GM18907 (cell line): ENCODE measurements at regions not wholly inside any gene's neighbourhood (a gene's known extent, or its start where the extent isn't known, plus 50 kb on each side); places are given as distances from the start of the nearest gene placed in this dataset.

Source experiments
- ATAC-seq: cut with Tn5 transposase; IDR thresholded peaks from one replicate; pipeline ENCODE4 v1.9.1; 2021; ENCODE audit warnings: mild to moderate bottlenecking, moderate library complexity; ENCODE audit not compliant: unreplicated experiment

- no peak for ATAC-seq
Observed at GRCh38 chr5:141778683-141779082, 96.7 kb upstream of the ARAP3 start.

DNA sequence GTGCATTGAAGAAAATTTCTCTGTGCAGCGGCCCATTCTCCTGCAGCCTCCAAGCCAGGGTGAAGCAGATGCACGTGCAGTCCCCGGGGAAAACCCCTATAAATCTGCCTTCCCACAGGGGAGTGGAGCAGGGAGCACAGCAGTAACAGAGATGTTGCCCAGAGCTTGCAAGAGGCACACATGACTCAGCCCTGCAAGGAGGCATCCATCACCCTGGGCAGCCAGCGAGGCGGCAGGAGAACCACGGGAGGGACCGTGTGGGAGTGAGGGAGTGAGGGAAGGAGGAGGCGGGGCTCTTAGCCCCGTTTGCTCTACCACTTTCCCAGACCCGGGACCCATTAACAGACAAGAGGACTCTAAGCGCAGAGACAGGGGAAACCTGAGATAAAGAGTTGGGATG is 96.2 kb upstream of the ARAP3 start:
- no peak for ATAC-seq

GRCh38 chr5:141777711-141778110 is 95.7 kb upstream of the ARAP3 start:
- ATAC-seq: no peak

DNA sequence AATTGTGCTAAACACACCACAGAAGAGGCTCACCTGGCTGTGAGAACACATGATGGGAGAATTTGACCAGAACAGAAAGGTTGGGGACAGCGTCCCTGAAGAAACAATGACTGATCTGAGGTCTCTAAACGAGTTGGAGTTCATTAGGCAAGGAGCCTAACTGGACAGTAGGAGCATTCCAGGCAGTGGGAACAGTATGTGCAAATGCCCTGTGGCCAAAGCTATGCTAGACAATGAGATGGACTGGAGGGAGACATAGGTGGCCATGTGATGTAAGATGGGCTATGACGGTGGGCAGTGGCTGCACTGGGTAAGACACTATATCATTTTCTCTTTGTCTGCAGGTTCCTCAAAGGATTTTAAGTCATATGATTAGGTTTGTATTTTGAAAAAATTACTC is 95.1 kb upstream of the ARAP3 start:
- no peak for ATAC-seq

GRCh38 chr5:141773779-141774562 is 91.9 kb upstream of the ARAP3 start:
- ATAC-seq: no peak

DNA sequence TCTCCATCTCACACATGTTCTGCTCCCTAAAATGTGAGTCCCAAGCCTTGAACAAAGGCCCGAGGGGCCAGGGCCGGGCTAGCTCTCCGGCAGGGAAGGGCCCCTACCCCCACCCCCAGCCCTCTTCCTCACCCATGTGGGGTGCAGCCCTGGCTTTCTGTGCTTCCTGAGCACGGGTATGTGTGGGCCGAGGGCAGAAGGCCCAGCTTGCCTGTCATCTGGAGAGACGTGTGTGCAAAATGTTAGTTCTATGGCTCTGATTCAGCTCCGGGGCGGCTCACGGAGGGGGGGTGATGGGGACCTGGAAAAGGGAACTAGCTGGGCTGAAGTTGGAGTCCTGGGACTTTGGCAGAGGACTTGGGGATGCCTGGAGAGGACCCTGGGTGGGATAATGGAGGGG is 90.3 kb upstream of the ARAP3 start:
- ATAC-seq: no peak

DNA sequence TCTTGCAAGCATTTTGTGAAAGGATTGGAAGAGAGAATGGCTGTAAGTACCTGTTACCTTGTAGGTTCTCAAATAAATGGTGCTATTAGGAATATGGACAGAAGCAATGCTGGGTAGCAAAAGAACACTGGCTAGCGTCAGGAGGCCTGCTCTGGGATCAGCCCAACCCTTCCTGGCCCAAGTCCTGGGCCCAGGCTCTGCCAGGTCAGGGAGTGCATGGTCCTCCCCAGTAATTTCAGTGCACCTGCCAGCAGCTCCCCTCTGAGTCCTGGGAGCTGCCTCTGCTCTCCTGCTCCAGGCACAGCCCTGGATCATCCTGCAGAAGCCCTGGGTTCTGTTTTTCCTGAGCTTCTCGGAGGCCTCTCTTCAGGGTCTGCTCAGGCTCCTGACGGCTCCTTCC is 89.5 kb upstream of the ARAP3 start:
- no peak for ATAC-seq

GRCh38 chr5:141771031-141771430 is 89.0 kb upstream of the ARAP3 start:
- no peak for ATAC-seq

- ATAC-seq: no peak
Observed at GRCh38 chr5:141769671-141770070, 87.6 kb upstream of the ARAP3 start.

DNA sequence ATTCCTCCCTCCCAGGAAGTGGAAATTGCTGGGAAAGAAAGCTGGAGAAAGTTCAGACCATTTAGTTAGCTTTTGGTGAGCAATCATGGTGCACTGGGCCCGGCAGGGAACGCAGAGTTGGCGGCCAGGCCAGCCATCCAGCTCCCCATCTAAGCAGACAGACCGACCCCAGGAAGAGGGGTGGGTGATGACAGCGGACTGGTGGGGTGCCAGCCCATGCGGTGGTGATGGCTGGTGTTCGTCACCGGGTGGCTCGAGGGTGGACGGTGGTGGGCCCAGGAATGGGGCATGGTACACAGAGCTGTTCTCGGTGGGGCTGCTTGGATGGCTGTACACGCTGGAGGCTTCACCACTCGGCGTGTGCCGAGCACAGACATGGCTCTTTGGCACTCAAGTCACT is 85.6 kb upstream of the ARAP3 start:
- ATAC-seq: no peak

- ATAC-seq: no peak
Observed at GRCh38 chr5:141765896-141766551, 84.0 kb upstream of the ARAP3 start.

- no peak for ATAC-seq
Observed at GRCh38 chr5:141763541-141763940, 81.5 kb upstream of the ARAP3 start.

DNA sequence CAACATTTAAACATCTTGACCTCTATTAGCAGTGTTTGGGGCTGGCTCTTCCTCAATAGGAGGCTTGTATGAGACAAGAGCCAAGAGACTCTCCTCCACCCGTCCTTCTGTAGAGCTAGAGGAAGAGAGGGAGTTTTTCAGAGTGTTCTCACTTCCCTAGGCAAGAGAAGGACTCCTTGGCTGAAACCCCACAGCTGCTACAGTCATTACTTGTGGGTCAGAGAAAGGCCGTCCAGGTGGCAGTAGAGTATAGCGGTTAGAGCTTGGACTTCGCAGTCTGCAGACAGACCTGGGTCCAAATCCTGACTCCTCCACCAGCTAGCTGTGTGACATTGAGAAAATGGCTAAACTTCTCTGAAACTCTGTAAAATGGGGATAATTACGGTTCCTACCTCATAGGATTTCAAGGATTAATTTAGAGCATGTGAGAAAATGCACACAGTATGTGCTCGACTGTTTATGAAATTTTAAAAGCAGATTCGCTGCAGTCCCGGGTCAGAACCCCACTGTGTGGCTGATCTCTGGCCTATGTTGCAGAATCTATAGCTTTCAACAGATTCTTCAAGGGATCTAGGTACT is 80.8 kb upstream of the ARAP3 start:
- peak; percentile 65 for ATAC-seq

GRCh38 chr5:141762316-141762715 is 80.3 kb upstream of the ARAP3 start:
- ATAC-seq: no peak

GRCh38 chr5:141760753-141761152 is 78.7 kb upstream of the ARAP3 start:
- ATAC-seq: no peak

DNA sequence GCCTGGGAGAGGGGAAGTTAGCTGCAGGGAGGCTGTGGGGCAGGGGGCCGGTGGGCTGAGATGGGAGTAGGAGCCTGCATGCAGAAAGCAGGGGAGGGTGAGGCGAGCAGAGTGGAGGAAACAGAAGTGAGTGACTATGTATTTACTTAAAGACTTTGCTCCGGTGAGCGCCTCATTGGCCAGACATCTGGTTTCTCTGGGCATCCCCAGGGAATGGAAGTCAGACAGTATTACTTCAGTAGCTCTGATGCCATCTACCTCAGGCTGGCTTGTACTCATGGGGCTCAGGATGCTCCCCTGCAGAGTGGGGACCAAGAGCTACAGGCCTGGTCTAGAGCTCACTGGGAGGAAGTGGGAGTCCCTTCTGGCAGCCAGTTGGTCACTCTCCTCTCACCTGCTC is 78.2 kb upstream of the ARAP3 start:
- ATAC-seq: no peak

DNA sequence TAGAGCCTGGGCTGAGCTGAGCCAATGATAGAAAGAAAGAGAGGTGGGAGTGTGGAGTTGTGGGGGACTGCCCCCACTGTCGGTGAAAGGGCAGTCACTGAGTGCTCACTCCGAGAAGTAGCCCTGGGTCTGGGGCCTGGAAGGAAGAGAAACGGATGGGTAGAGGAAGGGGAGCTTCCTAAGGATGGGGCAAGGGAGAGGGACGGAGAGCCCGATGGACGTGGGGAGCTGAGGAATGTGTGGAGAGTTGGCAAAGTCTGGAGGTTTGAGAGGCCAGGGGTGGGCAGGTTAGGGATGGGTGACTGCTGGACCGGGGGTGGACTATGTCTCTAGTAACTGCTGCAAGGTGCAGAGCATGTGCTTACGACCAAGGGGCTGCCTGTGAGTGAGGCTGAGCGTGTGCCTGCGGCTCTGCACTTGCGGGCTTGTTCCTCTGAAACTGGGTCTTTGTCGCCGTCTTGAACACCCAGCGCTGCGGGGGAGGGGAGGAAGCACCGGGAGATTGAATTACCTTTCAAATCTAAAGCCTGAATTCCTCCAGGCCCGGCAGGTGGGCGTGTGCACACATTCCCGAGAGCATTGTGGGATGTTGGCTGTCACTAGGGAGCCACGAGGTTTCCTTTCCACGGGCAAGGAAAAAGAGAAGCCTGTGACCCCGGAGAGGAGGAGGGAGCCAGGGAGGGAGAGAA is 76.4 kb upstream of the ARAP3 start:
- ATAC-seq: no peak

DNA sequence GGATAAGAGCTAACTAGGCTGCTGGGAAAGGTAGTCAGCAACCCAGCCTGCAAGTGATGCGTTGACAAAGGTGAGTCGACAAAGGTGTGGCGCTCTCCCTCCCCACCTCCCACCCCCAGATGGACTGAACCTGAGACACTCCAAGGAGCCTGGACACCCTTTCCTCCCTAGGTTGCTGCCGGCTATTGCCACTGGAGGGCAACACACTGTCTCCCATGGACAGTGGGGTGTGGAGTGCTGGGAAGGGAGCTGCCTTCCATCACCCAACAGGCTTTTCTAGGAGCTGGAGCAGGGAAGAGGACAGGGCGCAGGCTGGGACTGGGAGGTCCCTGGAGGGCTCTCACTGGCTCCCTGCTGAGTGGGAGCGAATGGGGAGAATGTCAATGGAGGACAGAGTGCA is 75.4 kb upstream of the ARAP3 start:
- ATAC-seq: no peak

- ATAC-seq: no peak
Observed at GRCh38 chr5:141756196-141756595, 74.2 kb upstream of the ARAP3 start.

DNA sequence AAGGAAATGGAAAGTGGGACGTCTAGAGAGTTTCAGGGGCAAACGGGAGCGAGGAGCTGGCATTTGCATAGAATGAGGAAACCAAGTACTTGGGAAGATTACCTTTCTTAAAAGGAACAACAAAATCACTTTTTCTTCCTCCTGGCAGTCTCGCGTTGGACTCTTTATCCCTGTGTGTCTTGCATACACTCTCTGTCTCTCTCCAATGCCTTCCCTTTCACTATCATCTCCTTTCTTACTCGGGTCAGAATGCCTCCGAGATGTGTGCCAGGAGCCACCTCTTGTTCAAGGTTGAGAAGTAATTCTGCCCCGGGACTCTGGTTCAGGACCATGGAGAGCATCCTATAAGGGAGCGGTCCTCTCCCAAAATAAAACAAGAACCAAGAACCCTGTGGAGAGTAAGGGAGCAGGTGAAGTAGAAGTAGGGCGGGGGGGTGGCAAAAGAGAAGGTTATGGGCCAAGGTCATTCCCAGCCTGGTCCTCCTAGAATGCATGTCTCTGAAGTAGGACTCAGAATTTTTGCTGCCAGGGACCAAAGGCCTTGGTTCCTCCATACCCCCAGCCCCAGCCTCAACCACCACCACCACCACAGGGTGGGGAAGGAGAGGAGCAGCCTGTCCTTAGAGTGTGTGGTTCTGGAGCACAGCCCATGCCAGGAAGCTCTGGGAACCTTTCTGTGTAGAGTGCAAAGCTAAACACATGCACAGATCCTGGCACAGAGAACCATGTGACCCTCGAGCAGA is 72.1 kb upstream of the ARAP3 start:
- no peak for ATAC-seq
